Upper lobe of left lung (tissue), 4 donors: ENCODE measurements at regions not wholly inside any gene's neighbourhood (a gene's known extent, or its start where the extent isn't known, plus 50 kb on each side); places are given as distances from the start of the nearest gene placed in this dataset.

Experiments used
- EP300 ChIP-seq, 4 donors: sonication (generic); formaldehyde crosslinking; IDR thresholded peaks; one replicate each; pipeline ENCODE4 v1.5.1; 2017; ENCODE audit warnings: antibody characterized with exemption in 4 of 4, control low read depth in 2 of 4
- POLR2A ChIP-seq, 4 donors: fragments of 450-650 bp; IDR thresholded peaks; one replicate each; pipeline ENCODE4 v1.5.1; 2016 to 2017; ENCODE audit warnings: antibody characterized with exemption in 4 of 4, mild to moderate bottlenecking in 2 of 4
- TF ChIP-seq, protein P1 (sequence below), 6 experiments: fragments of 450-650 bp in 4 of 6; fragments of 200-600 bp in 2 of 6; sonication (generic) in 2 of 6; IDR thresholded peaks; one replicate each; pipeline ENCODE4 v1.5.1; 2016 to 2019; ENCODE audit warnings: antibody characterized with exemption in 6 of 6

DNA sequence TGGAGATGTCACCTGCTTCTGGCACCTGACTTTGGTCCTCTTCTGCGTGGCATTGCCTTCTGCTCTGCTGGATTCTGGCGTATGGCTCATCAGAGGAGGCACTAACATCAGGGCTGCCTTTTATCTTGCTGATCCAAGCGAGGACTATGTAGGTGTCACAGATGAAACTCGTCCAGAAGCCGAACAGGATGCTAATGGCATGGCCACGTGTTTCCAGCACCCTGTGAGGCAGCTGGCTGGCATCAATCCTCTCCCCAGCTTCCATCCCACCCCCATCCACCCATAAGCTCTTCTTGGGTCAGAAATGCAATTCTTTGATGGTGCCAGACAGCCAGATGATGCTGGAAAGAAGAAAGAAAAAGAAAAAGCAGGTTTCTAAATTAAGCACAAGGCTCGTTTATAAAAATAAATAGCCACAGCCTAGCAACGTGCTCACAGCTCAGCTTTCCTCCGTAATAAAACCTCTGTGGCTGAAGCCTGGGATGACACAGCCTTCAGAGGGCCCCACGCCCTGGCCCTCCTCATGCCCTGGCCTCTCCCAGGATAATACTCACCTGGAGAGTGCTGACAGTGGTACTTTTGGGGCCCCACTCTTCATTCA lies 212.9 kb upstream of the SERP2 start:
- TF ChIP-seq EP300 (IDR thresholded peaks at IDR 0.05) (no peak), POLR2A (IDR thresholded peaks at IDR 0.05) (no peak)
- TF ChIP-seq, protein P1, sequence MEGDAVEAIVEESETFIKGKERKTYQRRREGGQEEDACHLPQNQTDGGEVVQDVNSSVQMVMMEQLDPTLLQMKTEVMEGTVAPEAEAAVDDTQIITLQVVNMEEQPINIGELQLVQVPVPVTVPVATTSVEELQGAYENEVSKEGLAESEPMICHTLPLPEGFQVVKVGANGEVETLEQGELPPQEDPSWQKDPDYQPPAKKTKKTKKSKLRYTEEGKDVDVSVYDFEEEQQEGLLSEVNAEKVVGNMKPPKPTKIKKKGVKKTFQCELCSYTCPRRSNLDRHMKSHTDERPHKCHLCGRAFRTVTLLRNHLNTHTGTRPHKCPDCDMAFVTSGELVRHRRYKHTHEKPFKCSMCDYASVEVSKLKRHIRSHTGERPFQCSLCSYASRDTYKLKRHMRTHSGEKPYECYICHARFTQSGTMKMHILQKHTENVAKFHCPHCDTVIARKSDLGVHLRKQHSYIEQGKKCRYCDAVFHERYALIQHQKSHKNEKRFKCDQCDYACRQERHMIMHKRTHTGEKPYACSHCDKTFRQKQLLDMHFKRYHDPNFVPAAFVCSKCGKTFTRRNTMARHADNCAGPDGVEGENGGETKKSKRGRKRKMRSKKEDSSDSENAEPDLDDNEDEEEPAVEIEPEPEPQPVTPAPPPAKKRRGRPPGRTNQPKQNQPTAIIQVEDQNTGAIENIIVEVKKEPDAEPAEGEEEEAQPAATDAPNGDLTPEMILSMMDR (IDR thresholded peaks at IDR 0.05): no peak
